ENCODE measurements at regions not wholly inside any gene's neighbourhood (a gene's known extent, or its start where the extent isn't known, plus 50 kb on each side); places are given as distances from the start of the nearest gene placed in this dataset.

GRCh38 chr14:30440961-30441360 is 118.0 kb upstream of the G2E3 start:
- TF ChIP-seq, protein P1, sequence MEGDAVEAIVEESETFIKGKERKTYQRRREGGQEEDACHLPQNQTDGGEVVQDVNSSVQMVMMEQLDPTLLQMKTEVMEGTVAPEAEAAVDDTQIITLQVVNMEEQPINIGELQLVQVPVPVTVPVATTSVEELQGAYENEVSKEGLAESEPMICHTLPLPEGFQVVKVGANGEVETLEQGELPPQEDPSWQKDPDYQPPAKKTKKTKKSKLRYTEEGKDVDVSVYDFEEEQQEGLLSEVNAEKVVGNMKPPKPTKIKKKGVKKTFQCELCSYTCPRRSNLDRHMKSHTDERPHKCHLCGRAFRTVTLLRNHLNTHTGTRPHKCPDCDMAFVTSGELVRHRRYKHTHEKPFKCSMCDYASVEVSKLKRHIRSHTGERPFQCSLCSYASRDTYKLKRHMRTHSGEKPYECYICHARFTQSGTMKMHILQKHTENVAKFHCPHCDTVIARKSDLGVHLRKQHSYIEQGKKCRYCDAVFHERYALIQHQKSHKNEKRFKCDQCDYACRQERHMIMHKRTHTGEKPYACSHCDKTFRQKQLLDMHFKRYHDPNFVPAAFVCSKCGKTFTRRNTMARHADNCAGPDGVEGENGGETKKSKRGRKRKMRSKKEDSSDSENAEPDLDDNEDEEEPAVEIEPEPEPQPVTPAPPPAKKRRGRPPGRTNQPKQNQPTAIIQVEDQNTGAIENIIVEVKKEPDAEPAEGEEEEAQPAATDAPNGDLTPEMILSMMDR (IDR thresholded peaks at IDR 0.05), result no peak
- no peak for TF ChIP-seq POLR2A (IDR thresholded peaks at IDR 0.05)
- TF ChIP-seq POLR2AphosphoS5 (IDR thresholded peaks at IDR 0.05), result no peak

Measured in breast epithelium (tissue), 3 donors.